GM18507 (cell line): ENCODE measurements at regions not wholly inside any gene's neighbourhood (a gene's known extent, or its start where the extent isn't known, plus 50 kb on each side); places are given as distances from the start of the nearest gene placed in this dataset.
"Not testable (repeated sequence)": the region's sequence is repeated elsewhere in the genome, so short reads cannot be mapped to it uniquely, and the experiment has no call there.

Experiments
- DNase-seq: peaks from one replicate; pipeline ENCODE4 v3.0.0; 2011; ENCODE audit warnings: low read depth; ENCODE audit not compliant: insufficient read length; ENCODE audit errors: extremely low spot score
- FAIRE-seq: peaks from 2 replicates; lab custom pipeline; 2011; peaks lifted over from hg19 to GRCh38; lab: Jason Lieb, UNC

GRCh38 chr3:25181096-25181495 is 247.0 kb upstream of the RARB start:
- DNase-seq, result no peak
- no peak for FAIRE-seq

GRCh38 chr3:25182794-25183193 is 245.3 kb upstream of the RARB start:
- DNase-seq (no peak), FAIRE-seq (no peak)

- DNase-seq (no peak), FAIRE-seq (no peak)
Observed at GRCh38 chr3:25184641-25185250, 243.3 kb upstream of the RARB start.

- FAIRE-seq, result no peak
- no peak for DNase-seq
Observed at GRCh38 chr3:25191673-25192072, 236.4 kb upstream of the RARB start.

GRCh38 chr3:25199567-25199966 is 228.5 kb upstream of the RARB start:
- FAIRE-seq, DNase-seq: not testable (repeated sequence)

- no peak for DNase-seq
- no peak for FAIRE-seq
Observed at GRCh38 chr3:25212736-25213135, 215.3 kb upstream of the RARB start.

GRCh38 chr3:25214034-25214433 is 214.0 kb upstream of the RARB start:
- no peak for DNase-seq
- FAIRE-seq, result no peak

- DNase-seq (no peak), FAIRE-seq (no peak)
Observed at GRCh38 chr3:25218362-25218761, 209.7 kb upstream of the RARB start.

- FAIRE-seq, result no peak
- no peak for DNase-seq
Observed at GRCh38 chr3:25226747-25227146, 201.3 kb upstream of the RARB start.

- DNase-seq (no peak), FAIRE-seq (no peak)
Observed at GRCh38 chr3:25229586-25229985, 198.5 kb upstream of the RARB start.

GRCh38 chr3:25235031-25235430 is 193.0 kb upstream of the RARB start:
- DNase-seq (no peak), FAIRE-seq (no peak)

- DNase-seq, result no peak
- no peak for FAIRE-seq
Observed at GRCh38 chr3:25235466-25235865, 192.6 kb upstream of the RARB start.

GRCh38 chr3:25237602-25238001 is 190.5 kb upstream of the RARB start:
- DNase-seq, result no peak
- no peak for FAIRE-seq

- FAIRE-seq (no peak), DNase-seq (no peak)
Observed at GRCh38 chr3:25239042-25239441, 189.0 kb upstream of the RARB start.

GRCh38 chr3:25246913-25247312 is 181.2 kb upstream of the RARB start:
- FAIRE-seq, result no peak
- DNase-seq, result no peak

- FAIRE-seq, result no peak
Observed at GRCh38 chr3:25252291-25252690, 175.8 kb upstream of the RARB start.

GRCh38 chr3:25257026-25257425 is 171.0 kb upstream of the RARB start:
- DNase-seq (no peak), FAIRE-seq (no peak)

More at GRCh38 chr3:25252291-25252690, 175.8 kb upstream of the RARB start:
- DNase-seq, result no peak

GRCh38 chr3:25259871-25260270 is 168.2 kb upstream of the RARB start:
- DNase-seq (no peak), FAIRE-seq (no peak)

- DNase-seq (no peak), FAIRE-seq (no peak)
Observed at GRCh38 chr3:25262322-25262721, 165.7 kb upstream of the RARB start.

- DNase-seq, result no peak
- no peak for FAIRE-seq
Observed at GRCh38 chr3:25265284-25265683, 162.8 kb upstream of the RARB start.

GRCh38 chr3:25266677-25267076 is 161.4 kb upstream of the RARB start:
- FAIRE-seq (no peak), DNase-seq (no peak)

- FAIRE-seq (no peak), DNase-seq (no peak)
Observed at GRCh38 chr3:25272090-25272489, 156.0 kb upstream of the RARB start.
